ENCODE measurements at regions not wholly inside any gene's neighbourhood (a gene's known extent, or its start where the extent isn't known, plus 50 kb on each side); places are given as distances from the start of the nearest gene placed in this dataset.

DNA sequence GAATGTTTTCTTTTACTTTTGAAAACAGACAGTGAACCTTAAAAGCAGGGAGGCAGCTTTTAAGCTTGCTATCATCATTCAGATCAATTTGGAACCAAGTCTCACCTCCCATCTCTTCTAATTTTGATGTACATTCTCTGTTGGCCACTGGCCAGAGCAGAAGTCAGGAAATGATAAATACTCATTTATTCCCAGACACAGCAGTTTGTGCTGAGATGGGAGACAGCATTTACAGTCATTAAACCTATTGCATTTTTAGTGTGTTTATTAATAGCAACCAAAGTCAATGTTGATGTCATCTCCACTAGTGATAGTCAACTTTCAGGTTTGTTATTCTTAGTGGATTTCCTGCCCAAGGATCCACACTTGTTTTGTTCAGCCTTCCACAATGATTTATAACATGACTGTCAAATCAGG lies 320.0 kb upstream of the ATP2B1 start:
- peaks cover 4% of the 10 kb centered on the region for H3K27me3 Mint-ChIP-seq (ENCODE audit: low read depth, poor library complexity)
- no peaks in the 10 kb centered on the region for H3K36me3 Mint-ChIP-seq (ENCODE audit: low read depth)
- H3K9me3 Mint-ChIP-seq = no peaks in the 10 kb centered on the region
- TF ChIP-seq, protein P1, sequence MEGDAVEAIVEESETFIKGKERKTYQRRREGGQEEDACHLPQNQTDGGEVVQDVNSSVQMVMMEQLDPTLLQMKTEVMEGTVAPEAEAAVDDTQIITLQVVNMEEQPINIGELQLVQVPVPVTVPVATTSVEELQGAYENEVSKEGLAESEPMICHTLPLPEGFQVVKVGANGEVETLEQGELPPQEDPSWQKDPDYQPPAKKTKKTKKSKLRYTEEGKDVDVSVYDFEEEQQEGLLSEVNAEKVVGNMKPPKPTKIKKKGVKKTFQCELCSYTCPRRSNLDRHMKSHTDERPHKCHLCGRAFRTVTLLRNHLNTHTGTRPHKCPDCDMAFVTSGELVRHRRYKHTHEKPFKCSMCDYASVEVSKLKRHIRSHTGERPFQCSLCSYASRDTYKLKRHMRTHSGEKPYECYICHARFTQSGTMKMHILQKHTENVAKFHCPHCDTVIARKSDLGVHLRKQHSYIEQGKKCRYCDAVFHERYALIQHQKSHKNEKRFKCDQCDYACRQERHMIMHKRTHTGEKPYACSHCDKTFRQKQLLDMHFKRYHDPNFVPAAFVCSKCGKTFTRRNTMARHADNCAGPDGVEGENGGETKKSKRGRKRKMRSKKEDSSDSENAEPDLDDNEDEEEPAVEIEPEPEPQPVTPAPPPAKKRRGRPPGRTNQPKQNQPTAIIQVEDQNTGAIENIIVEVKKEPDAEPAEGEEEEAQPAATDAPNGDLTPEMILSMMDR (IDR thresholded peaks at IDR 0.05) = no peak
- H3K4me3 Mint-ChIP-seq = no peak overlapping the region
- no peak overlapping the region for H3K27ac Mint-ChIP-seq
- H3K4me1 Mint-ChIP-seq = peaks cover 15% of the 10 kb centered on the region
- DNase-seq = no peak

DNA sequence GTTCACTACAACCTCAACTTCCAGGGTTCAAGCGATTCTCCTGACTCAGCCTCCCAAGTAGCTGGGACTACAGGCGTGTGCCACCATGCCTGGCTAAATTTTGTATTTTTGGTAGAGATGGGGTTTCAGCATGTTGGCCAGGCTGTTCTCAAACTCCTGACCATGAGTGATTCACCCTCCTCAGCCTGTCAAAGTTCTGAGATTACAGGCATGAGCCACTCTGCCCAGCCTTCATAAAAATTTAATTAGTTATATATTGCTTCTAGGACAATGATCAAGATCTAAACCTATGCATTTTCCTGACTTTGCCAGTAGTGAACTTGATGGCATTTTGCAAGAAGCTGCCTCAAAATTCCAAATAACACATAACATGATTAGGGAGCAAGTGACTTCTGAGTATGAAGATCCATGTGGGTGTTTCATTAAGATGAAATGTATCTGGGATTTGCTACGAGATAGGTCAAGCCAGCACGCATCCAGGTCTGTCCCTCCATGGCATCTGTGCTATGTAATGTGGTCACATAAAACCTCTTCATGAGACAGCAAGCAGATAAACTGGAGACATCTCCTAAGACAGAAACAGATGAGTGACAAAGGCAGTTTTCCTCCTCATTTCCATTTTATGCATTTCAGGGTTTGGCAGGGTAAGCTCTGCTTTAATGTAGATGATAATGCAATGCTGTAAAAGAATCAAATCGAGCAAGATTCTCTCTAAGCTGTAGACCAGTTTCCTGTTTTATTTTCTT lies 319.4 kb upstream of the ATP2B1 start:
- Mint-ChIP-seq H3K4me1 (peaks cover 15% of the 10 kb centered on the region), H3K4me3 (no peak overlapping the region), H3K9me3 (no peaks in the 10 kb centered on the region), H3K27me3 (ENCODE audit: low read depth, poor library complexity) (peaks cover 7% of the 10 kb centered on the region), H3K36me3 (ENCODE audit: low read depth) (no peaks in the 10 kb centered on the region), H3K27ac (no peak overlapping the region)
- no peak for DNase-seq
- TF ChIP-seq, protein P1 (IDR thresholded peaks at IDR 0.05) = no peak

DNA sequence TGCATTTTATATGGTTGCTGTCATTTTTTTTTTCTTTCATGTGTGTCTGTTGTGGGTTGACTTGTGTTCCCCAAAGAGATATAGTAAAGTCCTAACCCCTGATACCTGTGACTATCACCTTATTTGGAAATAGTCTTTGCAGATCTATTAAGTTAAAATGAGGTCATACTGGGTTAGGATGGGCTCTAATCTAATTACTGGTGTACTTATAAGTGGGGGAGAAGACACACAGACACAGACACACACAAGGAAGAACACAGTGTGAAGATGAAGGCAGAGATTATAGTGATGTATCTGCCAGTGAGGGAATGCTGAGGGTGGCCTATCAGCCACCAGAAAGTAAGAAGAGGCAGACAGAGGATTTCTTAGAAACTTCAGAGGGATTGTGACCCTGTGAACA lies 318.4 kb upstream of the ATP2B1 start:
- peaks cover 7% of the 10 kb centered on the region for H3K27me3 Mint-ChIP-seq (ENCODE audit: low read depth, poor library complexity)
- DNase-seq = no peak
- H3K9me3 Mint-ChIP-seq = no peaks in the 10 kb centered on the region
- peaks cover 15% of the 10 kb centered on the region for H3K4me1 Mint-ChIP-seq
- H3K36me3 Mint-ChIP-seq (ENCODE audit: low read depth) = no peaks in the 10 kb centered on the region
- H3K4me3 Mint-ChIP-seq = no peak overlapping the region
- H3K27ac Mint-ChIP-seq = no peak overlapping the region
- TF ChIP-seq, protein P1 (IDR thresholded peaks at IDR 0.05) = no peak

DNA sequence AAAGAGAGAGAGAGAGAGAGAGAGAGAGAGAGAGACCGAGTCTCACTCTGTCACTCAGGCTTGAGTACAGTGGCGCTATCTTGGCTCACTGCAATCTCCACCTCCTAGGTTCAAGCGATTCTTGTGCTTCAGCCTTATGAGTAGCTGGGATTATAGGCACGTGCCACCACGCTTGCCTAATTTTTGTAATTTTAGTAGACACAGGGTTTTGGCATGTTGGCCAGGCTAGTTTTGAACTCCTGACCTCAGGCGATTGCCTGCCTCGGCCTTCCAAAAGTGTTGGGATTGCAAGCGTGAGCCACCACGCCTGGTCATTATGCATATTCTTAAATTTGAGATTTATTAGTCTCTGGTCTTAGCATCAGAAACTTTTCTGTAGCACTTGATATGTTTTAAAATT lies 317.9 kb upstream of the ATP2B1 start:
- Mint-ChIP-seq H3K36me3 (ENCODE audit: low read depth) (no peaks in the 10 kb centered on the region), H3K4me1 (peaks cover 15% of the 10 kb centered on the region), H3K27ac (no peak overlapping the region), H3K27me3 (ENCODE audit: low read depth, poor library complexity) (peaks cover 7% of the 10 kb centered on the region), H3K9me3 (no peaks in the 10 kb centered on the region), H3K4me3 (no peak overlapping the region)
- TF ChIP-seq, protein P1 (IDR thresholded peaks at IDR 0.05) = no peak
- DNase-seq = no peak

DNA sequence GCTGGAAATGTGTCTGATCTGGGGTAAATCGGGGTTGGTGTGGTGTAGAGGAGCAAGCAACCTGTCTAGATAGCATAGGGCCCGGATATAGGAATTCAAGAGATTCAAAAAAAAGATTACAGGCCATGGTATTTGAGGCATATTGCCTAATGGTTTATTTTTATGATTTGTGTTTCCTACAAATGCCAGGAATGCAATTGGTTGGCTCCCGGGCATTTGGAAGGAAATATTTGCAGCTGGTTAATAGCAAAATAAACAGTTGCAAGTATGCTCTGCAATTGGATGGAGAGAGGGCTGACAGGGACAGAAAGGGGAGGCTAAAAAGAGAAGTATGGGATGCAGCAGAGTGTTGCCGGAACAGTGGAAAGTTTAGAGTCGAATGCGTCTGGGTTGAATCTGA lies 315.6 kb upstream of the ATP2B1 start:
- Mint-ChIP-seq H3K9me3 (no peaks in the 10 kb centered on the region), H3K27ac (no peak overlapping the region), H3K4me3 (no peak overlapping the region), H3K36me3 (ENCODE audit: low read depth) (no peaks in the 10 kb centered on the region), H3K4me1 (peaks cover 17% of the 10 kb centered on the region), H3K27me3 (ENCODE audit: low read depth, poor library complexity) (peaks cover 7% of the 10 kb centered on the region)
- TF ChIP-seq, protein P1 (IDR thresholded peaks at IDR 0.05) = no peak
- no peak for DNase-seq

Data from nephron progenitor cell (in vitro differentiated cells).